GM21737 (cell line): ENCODE measurements at regions not wholly inside any gene's neighbourhood (a gene's known extent, or its start where the extent isn't known, plus 50 kb on each side); places are given as distances from the start of the nearest gene placed in this dataset.
"Not testable (repeated sequence)": the region's sequence is repeated elsewhere in the genome, so short reads cannot be mapped to it uniquely, and the experiment has no call there.

Experiments
- ATAC-seq: cut with Tn5 transposase; IDR thresholded peaks from one replicate; pipeline ENCODE4 v1.9.1; 2021; ENCODE audit warnings: mild to moderate bottlenecking, moderate library complexity; ENCODE audit not compliant: unreplicated experiment

DNA sequence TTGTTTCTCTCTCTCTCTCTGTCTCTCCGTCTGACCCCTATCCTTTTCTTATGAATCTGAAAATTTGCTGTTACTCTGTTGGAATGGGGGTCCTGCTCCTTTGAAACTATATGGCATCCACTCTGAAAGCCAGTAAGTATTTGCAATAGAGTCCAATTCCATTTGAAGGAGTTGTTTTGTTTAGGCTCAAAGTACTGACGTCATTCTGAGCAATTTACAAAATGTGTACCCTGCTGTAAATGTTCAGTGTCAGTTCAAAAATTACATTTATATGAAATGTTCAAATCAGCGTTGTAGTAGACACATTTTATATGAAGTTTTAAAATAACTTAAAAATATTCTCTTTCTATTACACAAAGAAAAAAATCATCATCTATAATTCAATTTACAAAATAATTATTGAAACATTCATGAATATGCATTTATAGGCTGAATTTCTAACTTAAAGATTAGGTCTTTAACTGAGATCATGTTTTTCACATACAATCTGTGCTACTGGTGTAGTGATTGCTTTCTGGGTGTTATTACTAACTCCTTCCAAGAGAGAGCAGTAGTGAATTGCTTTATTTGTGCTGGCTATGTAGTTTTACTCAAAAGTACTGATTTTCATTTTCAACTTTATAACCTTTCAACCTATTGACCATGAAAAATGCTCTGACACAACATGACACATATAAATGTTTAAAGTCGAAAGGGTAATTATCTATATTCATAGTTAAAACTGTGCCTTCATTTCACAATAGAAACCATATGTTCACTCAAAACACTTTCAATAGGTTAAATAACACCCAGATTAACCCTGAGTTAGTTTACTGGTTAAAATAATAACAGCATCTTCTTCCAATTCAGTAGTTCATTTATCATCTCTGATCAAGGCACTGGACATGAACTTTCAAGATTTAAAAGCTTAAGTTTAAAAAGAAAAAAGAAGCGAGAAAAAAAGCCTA lies 253.1 kb upstream of the ADGRL4 start:
- ATAC-seq, result no peak

DNA sequence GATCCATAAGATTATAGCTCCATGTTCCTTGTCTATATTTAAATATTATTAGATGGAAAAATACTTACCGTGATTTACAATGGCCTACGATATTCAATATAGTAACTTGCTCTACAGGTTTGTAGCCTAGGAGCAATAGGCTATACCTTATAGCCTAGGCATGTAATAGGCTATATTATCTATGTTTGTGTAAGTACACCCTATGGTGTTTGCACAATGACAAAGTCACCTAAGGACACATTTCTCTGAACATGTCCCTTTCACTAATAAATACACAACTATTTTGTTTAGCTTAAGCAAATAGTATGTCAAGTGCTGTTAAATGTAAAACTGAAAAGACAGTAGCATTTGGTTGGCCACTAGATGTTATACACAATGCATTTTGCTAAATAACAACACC lies 248.9 kb upstream of the ADGRL4 start:
- no peak for ATAC-seq

DNA sequence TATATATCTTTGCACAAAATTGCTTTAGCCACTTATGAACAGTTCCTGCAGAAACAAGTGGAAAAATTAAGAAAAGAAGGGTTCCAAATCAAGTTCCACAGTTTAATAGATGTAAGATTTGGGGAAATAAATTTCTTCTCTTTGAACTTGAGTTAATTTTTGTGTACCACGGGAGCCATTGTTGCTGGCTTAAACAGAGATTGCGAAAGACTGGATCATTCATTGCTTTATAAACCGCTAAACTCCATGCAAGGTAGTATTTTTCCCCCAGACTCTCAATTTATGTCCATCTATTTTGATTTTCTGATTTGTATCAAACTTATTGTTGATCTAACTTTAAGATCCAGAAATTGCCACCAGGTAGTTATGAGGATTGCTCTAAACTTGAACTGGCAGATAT lies 246.1 kb upstream of the ADGRL4 start:
- ATAC-seq, result no peak

DNA sequence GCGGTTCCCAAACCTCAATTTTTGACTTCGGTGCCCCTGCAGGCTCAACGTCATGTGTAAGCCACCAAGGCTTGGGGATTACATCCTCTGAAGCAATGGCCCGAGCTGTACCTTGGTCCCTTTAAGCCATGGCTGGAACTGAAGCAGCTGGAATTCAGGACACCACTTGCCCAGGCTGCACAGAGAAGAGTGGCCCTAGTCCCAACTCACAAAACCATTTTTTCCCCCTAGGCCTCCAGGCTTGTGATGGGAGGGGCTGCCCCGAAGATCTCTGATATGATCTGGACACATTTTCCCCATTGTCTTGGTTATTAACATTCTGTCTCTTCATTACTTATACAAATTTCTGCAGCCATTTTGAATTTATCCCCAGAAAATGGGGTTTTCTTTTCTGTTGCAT lies 233.3 kb upstream of the ADGRL4 start:
- ATAC-seq, result no peak

DNA sequence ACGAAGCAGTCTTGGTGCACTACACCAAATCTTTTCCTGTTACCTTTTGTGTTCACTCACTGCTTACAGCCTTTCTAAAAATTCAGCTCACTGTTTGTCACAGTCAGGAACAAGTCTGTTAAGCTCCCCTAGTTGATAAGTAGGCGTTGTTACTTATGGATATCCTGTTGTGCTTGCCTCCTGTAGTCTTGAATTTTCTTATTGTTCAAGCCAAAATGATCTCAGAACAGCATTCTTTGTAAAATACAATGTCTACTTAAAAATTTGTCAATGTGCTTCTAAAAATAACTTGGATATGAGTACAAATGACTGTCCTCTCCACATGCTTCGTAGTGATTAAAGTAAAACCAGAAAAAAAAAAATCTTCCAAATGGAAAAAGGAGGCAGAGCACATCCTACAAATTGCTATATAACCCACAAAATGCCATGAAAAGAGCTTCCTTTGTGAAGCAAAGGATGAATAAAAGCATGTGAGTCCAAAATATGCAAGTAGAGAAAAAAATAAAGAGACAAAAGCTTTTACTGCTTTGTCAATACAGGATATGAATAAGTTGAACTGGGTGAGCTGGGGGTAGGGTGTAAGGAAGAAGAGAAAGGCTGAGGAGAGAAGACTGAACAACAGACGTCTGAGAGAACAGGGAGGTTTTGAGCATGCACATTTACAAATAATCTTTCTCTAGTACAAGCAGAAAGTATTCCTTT lies 228.9 kb upstream of the ADGRL4 start:
- no peak for ATAC-seq

DNA sequence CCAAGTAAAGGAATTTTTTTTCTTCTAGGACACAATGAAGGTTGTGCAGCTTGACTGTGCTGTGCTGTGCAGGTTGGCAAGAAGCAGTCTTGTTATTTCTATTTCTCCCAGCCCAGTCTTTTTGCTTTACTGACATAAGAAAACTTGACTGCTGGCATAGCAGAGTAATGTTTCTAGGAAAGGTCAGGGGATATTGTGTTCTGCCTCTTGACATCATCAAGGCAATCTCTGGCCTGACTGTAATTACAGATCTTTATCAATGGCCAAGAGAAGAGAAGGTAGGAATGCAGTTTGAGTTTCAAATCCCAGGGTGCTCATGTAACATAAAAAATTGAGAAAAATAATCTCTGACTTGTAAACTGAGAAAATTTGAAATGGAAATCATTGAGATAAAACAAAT lies 226.3 kb upstream of the ADGRL4 start:
- ATAC-seq, result no peak

DNA sequence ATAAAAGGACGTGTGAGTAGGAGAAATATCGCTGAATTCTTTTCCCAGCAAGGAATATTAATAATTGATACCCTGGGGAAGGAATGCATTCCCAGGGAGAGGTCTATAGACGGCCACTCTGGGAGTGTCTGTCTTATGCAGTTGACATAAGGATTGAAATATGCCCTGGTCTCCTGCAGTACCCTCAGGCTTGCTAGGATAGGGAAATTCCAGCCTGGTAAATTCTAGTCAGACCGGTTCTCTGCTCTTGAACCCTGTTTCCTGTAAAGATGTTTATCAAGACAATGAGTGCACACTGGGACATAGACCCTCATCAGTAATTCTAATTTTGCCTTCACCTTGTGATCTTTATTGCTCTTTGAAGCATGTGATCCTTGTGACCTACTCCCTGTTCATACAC lies 224.2 kb upstream of the ADGRL4 start:
- not testable (repeated sequence) for ATAC-seq

DNA sequence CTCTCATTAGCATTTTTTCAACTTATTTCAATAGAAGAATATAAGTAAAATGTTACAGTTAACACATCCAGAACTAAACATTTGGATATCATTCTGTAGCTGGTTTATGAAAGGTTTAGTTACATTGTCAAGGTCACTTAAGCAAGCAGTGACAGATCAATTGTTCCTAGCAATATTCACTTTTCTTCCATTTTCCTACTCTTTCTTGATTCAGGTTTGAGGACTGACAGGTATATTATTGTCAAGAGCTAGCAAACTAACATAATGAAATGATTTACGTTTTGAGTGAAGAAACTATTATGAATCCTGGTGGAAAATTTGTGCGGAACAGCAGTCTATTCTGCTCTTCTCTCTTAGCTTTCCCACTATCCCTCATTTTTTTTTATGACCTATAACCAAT lies 220.4 kb upstream of the ADGRL4 start:
- no peak for ATAC-seq

DNA sequence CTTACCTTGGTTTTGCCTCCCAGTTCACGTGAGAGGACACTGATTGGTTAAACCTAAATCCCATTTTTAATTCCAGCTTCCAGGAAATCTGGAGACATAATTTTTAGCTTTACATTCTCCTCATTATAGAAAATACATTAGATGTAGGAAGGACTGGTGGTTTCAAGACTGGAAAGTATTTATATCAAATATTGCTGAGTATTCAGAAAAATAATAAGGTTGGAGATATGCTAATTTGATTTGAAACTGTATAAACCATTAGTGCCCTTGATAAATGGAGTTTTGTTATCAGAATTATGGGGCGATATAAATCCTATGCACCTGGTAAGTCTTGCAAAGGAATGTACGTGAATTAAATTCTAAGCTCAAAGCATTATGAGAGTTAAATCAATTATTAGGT lies 218.0 kb upstream of the ADGRL4 start:
- ATAC-seq, result no peak

DNA sequence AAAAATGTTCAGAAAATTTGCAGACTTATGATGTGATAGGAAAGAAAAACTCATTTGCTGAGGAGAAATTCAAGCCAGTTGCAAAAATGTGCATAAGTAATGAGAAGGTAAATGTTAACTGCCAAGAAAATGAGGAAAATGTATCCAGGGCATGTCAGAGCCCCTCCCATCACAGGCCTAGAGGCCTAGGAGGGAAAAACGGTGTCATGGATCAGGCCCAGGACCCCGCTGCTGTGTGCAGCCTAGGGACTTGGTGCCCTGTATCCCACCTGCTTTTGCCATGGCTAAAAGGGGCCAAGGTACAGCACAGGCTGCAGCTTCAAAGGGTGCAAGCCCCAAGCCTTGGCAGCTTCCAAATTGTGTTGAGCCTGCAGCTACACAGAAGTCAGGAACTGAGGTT lies 214.0 kb upstream of the ADGRL4 start:
- no peak for ATAC-seq

DNA sequence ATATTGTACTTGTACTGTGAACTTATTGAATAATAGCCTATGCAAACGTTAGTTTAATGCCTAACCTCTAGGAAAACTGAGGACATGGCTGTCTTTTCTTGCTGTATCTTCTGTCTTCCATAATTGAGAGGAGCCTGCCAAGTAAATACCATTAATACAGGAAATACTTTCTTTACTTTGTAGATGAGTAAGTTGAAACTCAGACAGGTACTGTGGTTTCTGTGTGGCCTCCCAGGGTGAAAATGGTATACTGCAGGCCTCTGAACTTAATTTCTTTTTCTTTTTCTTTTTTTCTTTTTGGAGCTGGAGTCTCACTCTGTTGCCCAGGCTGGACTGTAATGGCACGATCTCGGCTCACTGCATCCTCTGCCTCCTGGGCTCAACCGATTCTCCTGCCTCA lies 208.8 kb upstream of the ADGRL4 start:
- no peak for ATAC-seq

DNA sequence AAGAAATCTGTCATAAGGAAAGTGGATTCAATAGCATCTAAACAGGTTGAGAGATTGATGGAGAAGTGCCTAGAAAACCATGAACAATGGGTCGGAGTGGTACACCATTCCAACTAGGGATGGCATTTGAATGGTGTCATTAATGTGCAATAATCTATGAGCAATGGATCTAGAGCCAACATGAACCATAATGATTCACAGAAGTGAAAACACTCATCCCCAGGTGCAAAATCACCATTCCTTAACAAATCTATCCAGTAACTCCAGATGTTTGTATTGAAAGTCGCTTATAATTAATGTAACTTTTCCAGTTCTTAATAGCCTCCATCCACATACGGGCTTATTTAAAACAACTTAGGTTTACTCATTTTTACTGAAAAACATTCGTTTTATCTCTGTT lies 201.3 kb upstream of the ADGRL4 start:
- ATAC-seq, result no peak

DNA sequence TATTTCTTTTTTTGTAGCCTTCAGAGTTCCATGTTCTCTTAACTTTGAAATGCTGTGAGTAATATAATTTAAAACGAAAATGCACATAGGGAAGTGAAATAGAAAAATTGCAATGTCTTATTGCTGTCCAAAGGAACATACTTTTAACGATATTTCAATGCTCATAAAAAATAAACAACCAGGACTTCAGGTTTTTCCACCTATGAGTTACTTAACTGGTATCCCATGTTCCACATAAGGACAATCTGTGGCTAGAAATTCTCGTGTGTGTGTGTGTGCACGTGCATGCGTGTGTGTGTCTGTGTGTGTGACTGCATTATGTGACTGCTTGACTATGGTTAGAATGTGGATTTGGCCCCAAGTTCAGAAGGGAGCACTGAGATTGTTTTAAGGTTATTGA lies 200.8 kb upstream of the ADGRL4 start:
- ATAC-seq, result no peak

DNA sequence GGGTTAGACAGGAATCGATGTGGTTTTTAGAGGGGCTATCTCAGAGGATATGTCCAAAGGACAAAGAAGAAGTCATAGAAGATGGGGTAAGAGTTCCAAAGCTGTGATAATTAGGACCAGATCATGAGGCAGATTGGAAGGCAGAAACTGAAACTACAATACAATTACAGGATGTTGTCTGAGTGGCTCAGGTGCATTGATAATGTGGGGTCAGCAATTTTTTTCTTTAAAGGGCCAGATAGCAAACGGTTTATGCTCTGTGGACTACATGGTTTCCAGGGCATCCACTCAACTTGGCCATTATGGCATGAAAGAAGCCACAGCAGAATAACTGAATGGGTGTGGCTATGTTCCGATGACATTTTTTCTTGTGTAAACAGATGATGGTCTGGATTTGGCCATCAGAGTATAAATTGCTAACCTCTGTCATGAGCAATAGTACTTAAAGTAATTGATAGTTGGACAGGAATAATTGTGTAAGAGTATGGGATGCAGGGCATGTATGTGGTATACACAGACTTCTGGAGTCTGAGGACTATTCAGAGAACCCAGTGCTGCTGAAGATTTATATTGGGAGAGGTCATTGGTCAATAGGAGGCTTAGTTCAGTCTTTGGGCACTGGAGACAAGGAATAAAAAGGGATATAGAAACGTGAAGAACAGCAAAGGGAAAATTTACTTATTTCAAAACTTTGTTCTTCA lies 198.4 kb upstream of the ADGRL4 start:
- no peak for ATAC-seq

DNA sequence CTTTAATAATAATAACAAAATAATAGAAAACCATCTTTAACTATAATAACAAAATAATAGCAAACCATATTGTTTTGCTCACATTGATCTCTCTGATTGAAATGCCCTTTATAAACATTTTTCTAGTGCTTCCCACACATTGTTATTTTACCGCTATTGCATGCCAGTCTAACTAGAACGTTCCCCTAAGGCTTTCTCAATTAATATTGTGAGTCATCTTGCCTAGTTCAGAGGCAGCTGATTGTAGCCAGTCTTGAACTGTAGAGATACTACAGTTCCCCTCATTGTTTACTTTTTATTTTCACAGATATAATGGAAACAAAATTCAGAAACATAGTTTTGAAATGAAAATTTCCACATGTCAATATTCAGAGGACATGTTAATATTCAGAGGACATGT lies 192.3 kb upstream of the ADGRL4 start:
- ATAC-seq, result no peak

DNA sequence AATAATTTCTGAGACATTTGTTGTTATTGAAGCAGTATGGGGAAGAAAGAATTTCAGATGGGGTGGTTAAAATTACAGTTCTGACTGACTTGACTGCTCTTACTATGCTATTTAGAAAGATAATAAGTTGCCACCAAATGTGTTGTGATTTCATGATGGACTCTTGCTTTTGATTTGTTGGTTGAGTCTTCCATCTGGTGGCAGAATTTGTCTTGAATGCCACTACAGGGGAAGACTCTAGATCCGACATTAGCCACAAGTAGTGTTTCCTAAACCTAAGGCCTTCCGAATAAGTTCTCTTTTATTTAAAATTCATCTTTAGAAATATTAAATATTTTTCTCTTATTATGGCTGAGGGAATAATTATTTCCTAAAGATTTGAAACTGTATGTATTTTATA lies 190.9 kb upstream of the ADGRL4 start:
- ATAC-seq, result no peak

DNA sequence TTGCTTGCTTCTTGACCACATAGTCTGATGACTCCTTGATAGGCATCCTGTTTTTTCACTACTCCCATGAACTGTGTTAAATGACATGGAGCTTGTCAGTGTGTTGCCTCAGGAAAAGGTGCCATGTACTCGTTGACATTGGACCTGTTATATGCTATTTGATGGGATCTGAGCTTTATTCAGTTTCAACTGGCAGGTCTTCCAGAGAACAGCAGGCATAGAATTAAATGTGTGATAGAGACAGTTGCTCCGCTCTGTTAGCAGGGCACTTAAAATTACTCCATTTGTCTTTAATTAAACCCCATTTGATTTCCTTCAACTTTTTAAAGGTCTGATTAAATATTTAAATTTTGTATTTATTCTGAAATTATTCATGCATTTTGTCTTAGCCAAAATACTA lies 189.7 kb upstream of the ADGRL4 start:
- ATAC-seq, result no peak

DNA sequence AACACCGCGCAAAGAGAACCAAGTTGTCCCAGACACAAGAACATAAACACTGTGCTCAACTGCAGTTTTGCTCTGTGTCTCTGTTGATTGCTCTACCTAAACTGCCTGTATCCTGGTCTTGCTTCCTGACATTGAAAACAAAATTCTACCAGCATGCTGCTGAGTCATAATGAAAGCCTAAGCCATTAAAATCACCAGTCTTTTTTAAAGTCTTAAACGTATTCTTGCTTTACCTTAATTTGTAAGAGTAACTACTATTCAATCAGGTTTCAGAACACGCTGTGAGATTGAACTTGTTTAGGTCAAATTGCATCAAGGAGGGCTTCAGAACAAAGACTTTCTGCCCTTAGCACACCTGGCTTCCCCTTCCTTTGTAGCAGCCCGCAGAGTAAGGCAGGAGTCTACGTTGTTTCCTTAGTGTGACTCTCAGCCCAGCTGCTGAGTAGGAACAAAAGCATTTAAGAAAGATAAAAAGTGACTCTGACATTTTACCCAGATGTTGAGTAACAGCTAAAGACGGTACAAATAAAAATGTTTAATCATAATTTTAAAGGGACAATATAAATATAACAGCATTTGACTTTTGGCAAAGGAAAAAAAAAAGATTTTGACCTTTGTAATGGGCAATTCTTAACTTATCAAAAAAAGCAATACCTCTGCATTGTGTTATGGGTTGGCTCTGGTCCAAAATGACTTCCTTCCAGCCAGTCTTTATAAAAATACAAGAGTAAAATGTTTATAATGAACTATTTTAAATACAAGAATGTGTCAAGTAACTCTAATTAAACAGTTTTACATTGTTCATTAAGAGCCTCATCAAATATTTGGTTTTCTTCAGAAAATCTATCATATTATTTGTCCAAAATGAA lies 186.9 kb upstream of the ADGRL4 start:
- ATAC-seq, result peak; percentile 76

DNA sequence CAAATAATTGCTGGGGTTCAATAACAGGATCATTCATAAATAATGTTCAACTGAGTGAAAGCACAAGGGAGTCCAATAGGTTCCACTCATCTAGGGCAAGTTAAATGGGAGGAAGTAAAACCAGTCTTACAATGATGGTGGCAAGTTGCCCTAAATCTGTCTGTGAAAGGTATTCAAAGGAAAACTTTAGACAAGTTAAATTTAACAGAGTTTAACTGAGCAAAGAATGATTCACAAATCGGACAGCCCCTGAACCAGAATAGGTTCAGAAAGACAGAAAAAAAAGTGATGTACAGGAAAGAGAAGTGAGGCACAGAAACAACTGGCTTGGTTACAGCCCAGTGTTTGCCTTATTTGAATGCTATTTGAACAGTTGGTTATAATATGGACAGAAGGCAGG lies 183.5 kb upstream of the ADGRL4 start:
- no peak for ATAC-seq

DNA sequence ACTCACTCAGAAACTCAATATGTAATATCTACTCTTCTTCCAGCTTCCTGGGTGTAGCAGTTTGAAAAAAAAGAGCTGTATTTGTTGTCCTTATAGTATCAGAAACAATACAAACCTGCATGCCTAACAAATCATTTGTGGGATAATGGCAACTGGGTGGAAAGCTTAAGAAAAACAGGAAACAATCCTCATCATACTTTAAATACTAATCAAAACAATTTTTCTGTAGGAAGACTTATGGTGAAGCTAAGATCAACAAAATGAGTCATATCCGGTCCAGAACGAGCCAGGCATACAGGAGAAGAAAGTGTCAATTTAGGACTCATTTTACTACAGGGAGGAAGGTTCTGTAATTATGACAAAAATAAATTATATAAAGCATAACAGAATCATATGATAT lies 181.8 kb upstream of the ADGRL4 start:
- no peak for ATAC-seq

DNA sequence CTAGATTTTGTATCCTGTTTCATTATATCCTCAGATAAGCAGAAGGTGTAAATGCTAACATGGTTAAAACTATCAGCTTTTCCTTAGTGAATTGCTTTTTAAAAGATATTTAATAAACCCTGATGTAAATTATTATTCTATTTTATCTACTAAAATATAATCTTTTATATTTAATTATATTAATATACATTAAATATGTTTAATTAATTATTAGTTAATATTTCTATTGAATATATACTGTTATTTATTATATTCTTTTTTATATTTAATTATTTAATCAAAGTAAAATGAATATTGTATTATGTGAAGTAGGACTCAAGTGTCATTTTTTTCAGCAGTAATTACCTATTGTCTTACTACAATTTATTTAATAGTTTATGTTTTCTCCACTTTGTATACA lies 179.7 kb upstream of the ADGRL4 start:
- no peak for ATAC-seq
